NT2/D1 (cell line): ENCODE measurements at regions not wholly inside any gene's neighbourhood (a gene's known extent, or its start where the extent isn't known, plus 50 kb on each side); places are given as distances from the start of the nearest gene placed in this dataset.

ENCODE experiments used
- YY1 ChIP-seq: IDR thresholded peaks from 2 replicates; pipeline ENCODE4 v1.6.1; 2011; ENCODE audit not compliant: insufficient read length, insufficient read depth
- ZNF274 ChIP-seq: IDR thresholded peaks from 2 replicates; pipeline ENCODE4 v1.6.1; 2011; ENCODE audit warnings: mild to moderate bottlenecking, low read depth, low read length

DNA sequence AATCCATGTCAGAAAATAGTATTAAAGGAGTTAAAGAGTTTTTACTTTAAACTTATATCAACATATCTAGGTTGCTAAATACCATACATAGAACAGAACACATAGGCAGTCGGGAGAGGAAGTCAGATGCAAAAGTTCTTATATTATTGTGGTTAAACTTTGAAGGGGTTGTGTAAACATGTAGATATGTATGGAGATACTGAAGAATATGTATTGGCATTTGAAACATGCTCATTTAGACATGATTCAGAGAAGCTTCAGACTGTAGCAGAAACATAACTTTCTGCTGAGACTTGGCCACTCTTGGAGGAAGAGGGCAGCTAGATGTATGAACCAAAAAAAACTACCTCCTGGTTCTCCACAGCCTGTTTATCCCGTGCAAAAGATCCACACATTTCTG lies 103.5 kb upstream of the FERD3L start:
- TF ChIP-seq YY1 (no peak), ZNF274 (no peak)
